HG03139 (cell line): ENCODE measurements at regions not wholly inside any gene's neighbourhood (a gene's known extent, or its start where the extent isn't known, plus 50 kb on each side); places are given as distances from the start of the nearest gene placed in this dataset.
A peak's percentile ranks its signal among the peaks of the same experiment; 100 is the strongest.

ENCODE experiments used
- ATAC-seq: cut with Tn5 transposase; IDR thresholded peaks from one replicate; pipeline ENCODE4 v1.9.1; 2021; ENCODE audit not compliant: unreplicated experiment

- ATAC-seq: no peak
Observed at GRCh38 chr4:144202081-144202480, 61.6 kb upstream of the GYPA start.

DNA sequence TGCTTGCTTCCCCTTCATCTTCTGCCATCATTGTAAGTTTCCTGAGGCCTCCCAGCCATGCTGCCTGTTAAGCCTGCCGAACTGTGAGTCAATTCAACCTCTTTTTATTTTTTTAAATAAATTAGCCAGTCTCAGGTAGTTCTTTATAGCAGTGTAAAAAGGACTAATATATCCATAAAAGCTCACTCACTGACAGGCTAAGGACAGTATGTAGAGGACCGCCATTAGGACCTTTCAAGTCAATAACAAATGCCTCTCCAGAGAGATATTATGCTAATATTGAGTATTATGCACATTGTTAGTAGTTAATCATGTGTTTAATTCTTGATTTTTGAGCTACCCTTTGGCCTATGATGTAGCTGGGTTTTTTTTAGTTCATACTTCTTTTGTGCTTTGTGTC is 62.6 kb upstream of the GYPA start:
- no peak for ATAC-seq

DNA sequence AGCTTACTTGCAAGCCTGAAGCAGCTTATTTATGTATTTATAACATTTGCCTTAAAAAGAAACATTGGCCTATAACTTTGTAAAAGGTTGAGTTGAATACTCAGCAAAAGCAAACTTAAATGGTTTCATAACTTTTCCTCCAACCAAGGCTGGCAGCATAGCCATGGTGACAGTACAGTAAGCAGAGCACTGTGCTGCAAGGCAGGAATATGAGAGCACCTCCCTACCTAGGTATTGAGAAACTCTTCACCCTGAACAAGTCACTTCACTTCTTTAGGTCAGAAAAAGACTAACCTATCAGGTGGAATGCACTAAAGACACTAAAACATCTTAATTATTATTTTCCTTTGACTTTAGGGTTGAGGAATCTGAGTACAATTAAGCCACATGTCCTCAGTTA is 63.9 kb upstream of the GYPA start:
- ATAC-seq: no peak

DNA sequence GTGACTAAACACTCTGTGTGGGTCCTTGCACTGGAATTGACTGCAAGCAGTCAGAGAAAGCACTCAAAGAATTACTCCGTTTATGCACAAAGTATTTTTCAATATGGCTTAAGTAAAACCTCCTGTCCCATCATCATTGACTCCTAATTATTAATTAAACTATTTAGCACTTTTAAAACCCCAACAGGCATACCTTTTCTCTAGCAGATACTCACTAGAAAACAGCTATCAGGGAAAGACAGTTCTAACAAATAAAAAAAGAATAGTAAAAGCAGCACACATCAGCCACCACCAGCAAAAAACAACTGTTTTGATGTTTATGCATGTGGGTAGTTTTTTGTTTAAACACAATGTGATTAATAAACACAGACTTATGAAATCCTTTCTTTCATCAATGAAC is 66.2 kb upstream of the GYPA start:
- no peak for ATAC-seq

DNA sequence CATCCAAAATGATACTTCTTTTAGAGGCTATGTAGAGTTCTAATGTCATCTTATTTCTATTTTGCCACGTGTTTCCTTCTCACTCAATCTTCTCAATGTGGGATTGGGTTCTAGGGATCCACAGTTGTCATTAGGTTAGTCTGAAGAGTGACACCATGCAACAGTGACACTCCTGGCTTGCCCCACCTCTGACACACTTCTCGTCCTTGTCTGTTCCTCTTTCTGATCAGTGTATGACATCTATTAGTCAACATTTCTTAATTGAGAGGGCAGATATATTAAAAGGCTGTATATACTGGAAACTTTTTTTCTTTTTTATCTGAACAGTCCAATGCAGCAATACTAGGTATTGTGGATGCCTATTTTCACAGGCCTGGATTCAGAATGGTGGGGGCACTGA is 67.6 kb upstream of the GYPA start:
- no peak for ATAC-seq

DNA sequence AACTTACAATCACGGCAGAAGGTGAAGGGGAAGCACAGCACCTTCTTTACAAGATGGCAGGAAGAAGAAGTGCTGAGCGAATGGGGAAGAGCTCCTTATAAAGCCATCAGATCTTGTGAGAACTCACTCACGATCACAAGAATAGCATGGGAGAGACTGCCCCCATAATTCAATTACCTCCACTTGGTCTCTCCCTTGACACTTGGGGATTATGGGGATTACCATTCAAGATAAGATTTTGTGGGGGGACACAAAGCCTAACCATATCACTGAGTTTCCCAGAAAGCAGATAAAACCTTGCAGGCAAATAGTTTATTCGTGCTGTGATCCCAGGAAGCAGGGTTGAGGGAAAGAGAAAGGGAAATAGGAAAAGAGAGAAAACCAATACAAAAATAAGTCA is 69.0 kb upstream of the GYPA start:
- ATAC-seq: no peak

DNA sequence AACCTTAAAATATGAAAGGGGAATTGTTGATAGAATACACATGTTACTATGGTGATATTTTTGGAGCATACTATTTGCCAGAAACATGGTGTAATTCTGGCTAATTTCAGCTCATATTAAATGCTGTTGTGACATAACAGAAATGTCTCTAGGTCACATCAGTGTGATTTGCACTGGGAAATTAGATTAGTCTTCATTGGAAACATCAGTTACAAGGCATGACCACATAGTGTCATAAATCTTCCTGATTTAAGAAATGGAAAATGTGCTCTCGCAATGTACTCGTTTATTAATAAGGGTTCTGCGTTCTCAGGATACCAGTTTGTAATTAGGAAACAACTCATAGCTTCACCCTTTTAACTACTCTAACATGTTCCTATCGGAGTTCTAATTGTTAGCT is 72.9 kb upstream of the GYPA start:
- ATAC-seq: no peak

DNA sequence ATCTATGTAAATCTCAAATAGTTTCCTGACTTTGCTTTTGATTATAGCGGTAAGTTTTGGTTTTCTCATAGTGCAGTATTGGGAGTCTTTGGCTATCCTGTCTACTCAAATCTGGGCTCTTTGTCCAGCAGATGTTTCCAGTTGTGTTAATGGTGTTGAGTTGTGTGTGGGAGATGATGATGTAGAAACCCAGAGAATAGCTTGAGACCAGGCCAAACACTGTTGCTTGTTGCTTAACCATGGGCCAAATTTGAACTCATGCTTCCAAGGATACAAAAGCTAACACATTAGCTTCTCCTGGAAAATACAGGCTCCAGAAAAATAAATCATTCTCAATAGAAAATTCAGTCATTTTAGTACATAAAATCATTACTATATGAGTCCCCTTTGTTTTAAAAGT is 82.6 kb upstream of the GYPA start:
- ATAC-seq: no peak

DNA sequence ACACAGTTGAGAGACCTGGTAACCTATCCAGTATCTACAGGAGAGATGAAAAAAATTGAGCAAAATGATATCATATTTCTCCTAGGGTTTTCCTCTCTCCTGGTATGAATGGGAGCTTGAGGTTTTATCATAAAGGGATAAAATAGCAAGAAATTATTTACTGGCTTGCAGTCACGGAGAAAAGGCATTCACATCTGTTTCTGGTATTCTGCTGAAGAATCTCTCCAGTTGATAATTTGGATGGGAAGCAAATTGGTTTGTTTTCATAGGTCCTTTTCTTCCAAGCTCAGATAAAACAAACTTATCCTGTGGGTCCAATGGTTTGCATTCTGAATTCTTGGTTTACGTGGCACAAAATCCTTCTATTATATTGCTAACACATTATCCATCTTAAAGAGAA is 83.1 kb upstream of the GYPA start:
- ATAC-seq: no peak

GRCh38 chr4:144259285-144259684 is 118.8 kb upstream of the GYPA start:
- ATAC-seq: no peak

GRCh38 chr4:144267084-144267483 is 126.6 kb upstream of the GYPA start:
- no peak for ATAC-seq

GRCh38 chr4:144280688-144281087 is 140.2 kb upstream of the GYPA start:
- no peak for ATAC-seq

- ATAC-seq: no peak
Observed at GRCh38 chr4:144283526-144283925, 143.0 kb upstream of the GYPA start.

DNA sequence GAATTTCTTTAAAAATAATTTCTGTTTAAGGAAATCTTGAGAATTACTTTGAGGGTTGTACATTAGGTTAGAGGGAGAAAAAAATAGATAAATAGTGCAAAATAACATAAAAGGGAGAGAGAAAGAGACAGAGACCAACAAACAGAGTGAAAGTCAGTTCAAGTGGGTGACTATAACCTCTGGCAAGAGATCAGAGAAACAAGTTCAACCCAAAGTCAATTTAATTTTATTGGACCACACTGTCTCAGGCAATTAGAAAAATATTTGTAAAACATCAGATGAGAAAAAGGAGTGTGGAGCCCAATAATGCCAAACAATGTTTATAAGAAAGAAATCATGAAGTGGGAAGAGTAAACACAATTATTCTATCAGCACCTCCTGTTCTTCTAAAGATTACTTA is 143.5 kb upstream of the GYPA start:
- ATAC-seq: no peak

DNA sequence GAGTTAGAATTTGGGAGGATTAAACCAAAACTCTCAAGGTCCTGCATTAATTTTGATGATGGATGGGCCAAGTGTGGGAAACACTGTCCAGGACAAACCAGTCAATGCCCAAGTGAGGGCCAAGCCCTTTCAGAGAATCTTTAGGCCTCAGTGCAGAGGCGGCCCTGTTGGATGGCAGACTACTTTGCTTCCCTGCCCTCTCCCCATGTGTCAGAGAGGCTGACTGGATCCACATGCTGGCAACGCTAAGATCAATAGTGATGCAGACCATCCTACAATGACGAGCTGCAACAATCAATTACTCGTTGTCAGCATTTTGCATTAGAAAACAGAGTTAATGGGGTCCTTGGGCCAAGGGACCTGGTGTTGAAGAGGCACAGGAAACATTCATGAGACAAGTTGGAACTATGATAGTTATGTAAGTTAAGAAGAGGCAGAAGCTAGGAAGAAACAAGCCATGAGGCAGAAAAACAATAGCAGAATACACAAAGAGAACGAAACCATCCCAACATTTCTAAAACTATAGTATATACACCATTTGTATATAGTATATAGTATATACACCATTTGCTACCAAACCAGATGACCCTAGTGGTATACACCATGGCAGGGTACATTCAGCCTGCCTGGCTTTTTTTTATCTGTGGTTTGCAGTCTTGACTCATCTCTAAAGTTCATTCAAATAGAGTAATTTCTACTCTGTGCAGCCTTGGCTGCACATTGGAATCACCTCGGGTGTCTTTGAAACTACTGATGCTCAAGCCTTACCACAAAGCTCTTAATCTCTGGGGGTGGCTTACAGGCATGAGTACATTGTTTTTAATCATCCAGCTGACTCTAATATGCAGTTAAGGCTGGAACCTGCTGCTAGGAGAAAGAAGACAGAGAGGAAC is 147.7 kb upstream of the GYPA start:
- peak; percentile 89 for ATAC-seq

GRCh38 chr4:144289667-144290428 is 149.3 kb upstream of the GYPA start:
- ATAC-seq: no peak

DNA sequence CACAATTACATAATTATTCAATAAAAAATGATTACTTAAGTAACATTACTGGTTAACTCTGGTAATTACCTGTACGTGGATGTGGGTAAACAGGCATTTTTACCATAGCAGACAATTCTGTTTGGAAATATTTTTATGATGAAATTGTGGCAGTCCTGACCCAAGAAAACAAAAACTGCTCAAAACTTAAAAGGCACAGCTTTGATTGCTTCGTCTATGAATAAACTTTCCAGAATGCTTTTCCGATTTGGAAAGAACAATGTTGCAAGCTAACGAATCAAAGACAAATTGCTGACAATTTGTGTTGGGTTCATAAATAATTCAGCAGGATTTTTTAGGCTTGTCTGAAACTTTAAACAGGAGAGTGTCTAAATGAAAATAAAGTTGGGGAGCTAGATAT is 150.6 kb upstream of the GYPA start:
- no peak for ATAC-seq

DNA sequence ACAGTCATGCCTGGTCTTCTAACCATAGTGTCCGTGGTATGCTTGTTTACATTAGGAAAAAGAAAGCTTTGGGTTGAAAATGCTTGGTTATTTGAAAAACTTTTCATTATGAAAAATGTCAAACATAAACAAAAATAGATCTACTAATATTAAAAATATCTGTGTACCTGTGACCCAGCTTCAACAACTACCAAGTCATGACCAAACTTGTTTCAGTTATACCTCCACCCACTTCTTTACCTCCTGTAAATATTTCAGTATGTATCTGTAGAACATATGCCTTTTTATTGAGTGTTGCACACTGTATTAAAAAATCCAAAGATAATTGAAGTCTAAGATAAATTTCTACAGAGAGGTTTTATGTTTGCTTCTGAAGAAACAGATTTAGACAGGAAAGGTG is 153.7 kb upstream of the GYPA start:
- no peak for ATAC-seq

DNA sequence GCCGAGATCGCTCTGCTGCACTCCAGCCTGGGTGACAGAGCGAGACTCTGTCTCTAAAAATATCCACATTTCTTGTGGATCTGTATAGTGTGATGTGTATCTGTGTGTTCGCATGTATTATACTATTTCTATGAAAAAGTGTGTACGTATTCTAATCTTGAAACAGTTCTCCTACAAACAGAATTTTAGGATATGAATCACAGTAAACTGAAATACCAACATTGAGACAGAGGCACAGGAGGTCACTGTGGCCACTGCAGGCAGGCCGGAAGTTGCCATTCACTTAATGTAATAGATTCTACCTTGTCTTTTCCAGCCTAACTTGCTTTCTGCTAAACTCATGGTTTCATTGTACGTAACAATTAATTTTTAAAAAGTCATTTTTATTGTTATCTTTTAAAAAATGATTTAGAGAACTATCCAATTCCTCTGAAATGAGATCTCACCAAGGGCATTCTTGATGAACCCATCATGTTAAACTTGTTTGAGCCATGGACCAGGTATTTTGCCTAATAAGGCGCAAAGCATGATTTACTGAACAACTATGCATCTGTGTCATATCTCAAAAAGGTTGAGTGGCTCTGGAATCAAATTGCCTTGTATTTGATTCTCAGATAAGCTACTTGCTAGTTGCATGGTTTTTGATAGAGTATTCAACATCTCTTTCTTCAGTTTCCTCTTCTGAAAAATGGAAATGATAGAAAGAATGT is 154.9 kb upstream of the GYPA start:
- no peak for ATAC-seq

DNA sequence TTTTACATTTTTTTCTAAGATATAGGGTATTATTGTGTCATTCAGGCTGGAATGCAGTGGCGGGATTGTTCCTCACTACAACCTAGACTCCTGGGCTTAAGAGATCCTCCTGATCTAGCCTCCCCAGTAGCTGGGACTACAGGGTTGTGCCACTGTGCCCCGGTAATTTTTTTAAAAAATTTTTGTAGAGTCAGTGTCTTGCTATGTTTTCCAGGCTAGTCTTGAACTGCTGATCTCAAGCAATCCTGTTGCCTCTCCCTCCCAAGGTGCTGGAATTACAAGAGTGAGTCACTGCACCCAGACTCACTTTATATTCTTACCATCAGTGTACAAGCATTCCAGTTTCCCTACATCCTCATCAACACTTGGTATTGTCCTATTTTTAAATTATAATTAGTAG is 156.4 kb upstream of the GYPA start:
- no peak for ATAC-seq

GRCh38 chr4:144298519-144298918 is 158.0 kb upstream of the GYPA start:
- ATAC-seq: no peak

DNA sequence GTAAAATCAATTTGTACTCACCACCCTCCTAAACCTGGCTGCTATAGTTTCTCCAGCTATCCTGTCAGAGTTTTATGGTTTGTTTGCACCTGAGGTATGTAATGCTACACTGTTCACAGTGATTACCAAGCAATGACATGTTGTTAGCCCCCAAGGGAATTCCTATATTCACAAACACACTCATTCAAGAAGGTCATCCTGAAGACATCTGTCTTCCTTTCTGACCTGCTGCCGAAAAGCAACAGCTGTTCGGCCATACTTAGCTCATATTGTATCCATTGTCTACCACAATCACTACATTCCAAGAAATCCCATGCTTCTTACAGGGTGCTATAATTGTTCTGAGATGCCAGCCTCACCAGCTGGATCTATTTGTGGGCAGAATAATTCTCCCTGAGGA is 160.1 kb upstream of the GYPA start:
- ATAC-seq: no peak
